ENCODE measurements at regions not wholly inside any gene's neighbourhood (a gene's known extent, or its start where the extent isn't known, plus 50 kb on each side); places are given as distances from the start of the nearest gene placed in this dataset.
A peak's percentile ranks its signal among the peaks of the same experiment; 100 is the strongest.

DNA sequence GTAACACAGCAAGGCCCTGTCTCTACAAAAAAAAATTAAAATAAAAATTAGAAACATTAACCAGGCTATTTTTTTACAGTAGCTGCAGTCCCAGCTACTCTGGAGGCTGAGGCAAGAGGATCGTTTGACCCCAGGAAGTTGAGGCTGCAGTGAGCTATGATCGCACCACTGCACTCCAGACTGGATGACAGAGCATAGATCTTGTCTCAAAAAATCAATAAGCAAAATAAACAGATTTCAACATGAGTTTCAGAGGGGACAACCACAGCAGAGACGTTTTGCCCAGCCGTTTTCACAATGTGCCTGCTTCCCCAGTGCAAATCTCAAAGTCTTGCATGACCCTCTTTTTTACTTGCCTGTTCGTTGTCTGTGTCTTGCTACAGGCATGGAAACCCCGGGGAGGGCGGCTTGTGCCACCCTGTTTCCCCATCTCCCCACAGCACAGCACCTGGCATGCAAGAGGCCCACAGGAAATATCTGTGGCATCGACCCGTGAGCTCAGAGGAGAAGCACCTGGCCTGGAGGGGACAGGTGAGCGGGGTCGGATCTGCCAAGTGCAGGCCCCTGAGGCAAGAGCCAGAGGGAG is 222.0 kb upstream of the ZNF507 start (continued):
- TF ChIP-seq, protein P1, sequence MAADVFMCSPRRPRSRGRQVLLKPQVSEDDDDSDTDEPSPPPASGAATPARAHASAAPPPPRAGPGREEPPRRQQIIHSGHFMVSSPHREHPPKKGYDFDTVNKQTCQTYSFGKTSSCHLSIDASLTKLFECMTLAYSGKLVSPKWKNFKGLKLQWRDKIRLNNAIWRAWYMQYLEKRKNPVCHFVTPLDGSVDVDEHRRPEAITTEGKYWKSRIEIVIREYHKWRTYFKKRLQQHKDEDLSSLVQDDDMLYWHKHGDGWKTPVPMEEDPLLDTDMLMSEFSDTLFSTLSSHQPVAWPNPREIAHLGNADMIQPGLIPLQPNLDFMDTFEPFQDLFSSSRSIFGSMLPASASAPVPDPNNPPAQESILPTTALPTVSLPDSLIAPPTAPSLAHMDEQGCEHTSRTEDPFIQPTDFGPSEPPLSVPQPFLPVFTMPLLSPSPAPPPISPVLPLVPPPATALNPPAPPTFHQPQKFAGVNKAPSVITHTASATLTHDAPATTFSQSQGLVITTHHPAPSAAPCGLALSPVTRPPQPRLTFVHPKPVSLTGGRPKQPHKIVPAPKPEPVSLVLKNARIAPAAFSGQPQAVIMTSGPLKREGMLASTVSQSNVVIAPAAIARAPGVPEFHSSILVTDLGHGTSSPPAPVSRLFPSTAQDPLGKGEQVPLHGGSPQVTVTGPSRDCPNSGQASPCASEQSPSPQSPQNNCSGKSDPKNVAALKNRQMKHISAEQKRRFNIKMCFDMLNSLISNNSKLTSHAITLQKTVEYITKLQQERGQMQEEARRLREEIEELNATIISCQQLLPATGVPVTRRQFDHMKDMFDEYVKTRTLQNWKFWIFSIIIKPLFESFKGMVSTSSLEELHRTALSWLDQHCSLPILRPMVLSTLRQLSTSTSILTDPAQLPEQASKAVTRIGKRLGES (CRISPR knock-in tag; IDR thresholded peaks at IDR 0.05; ENCODE audit: borderline replicate concordance): no peak
- TF ChIP-seq ZMYM3 (CRISPR knock-in tag; IDR thresholded peaks at IDR 0.05): peak; percentile 95
- TF ChIP-seq, protein P2, sequence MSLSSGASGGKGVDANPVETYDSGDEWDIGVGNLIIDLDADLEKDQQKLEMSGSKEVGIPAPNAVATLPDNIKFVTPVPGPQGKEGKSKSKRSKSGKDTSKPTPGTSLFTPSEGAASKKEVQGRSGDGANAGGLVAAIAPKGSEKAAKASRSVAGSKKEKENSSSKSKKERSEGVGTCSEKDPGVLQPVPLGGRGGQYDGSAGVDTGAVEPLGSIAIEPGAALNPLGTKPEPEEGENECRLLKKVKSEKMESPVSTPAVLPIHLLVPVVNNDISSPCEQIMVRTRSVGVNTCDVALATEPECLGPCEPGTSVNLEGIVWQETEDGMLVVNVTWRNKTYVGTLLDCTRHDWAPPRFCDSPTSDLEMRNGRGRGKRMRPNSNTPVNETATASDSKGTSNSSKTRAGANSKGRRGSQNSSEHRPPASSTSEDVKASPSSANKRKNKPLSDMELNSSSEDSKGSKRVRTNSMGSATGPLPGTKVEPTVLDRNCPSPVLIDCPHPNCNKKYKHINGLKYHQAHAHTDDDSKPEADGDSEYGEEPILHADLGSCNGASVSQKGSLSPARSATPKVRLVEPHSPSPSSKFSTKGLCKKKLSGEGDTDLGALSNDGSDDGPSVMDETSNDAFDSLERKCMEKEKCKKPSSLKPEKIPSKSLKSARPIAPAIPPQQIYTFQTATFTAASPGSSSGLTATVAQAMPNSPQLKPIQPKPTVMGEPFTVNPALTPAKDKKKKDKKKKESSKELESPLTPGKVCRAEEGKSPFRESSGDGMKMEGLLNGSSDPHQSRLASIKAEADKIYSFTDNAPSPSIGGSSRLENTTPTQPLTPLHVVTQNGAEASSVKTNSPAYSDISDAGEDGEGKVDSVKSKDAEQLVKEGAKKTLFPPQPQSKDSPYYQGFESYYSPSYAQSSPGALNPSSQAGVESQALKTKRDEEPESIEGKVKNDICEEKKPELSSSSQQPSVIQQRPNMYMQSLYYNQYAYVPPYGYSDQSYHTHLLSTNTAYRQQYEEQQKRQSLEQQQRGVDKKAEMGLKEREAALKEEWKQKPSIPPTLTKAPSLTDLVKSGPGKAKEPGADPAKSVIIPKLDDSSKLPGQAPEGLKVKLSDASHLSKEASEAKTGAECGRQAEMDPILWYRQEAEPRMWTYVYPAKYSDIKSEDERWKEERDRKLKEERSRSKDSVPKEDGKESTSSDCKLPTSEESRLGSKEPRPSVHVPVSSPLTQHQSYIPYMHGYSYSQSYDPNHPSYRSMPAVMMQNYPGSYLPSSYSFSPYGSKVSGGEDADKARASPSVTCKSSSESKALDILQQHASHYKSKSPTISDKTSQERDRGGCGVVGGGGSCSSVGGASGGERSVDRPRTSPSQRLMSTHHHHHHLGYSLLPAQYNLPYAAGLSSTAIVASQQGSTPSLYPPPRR (CRISPR knock-in tag; IDR thresholded peaks at IDR 0.05; ENCODE audit: borderline replicate concordance): no peak
- TF ChIP-seq MZF1 (CRISPR knock-in tag; IDR thresholded peaks at IDR 0.05; ENCODE audit: borderline replicate concordance): no peak
- no peak for TF ChIP-seq ZNF230 (CRISPR knock-in tag; IDR thresholded peaks at IDR 0.05)
- TF ChIP-seq, protein P3, sequence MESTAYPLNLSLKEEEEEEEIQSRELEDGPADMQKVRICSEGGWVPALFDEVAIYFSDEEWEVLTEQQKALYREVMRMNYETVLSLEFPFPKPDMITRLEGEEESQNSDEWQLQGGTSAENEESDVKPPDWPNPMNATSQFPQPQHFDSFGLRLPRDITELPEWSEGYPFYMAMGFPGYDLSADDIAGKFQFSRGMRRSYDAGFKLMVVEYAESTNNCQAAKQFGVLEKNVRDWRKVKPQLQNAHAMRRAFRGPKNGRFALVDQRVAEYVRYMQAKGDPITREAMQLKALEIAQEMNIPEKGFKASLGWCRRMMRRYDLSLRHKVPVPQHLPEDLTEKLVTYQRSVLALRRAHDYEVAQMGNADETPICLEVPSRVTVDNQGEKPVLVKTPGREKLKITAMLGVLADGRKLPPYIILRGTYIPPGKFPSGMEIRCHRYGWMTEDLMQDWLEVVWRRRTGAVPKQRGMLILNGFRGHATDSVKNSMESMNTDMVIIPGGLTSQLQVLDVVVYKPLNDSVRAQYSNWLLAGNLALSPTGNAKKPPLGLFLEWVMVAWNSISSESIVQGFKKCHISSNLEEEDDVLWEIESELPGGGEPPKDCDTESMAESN (CRISPR knock-in tag; conservative IDR thresholded peaks at IDR 0.05): no peak
- no peak for TF ChIP-seq STAT5B (CRISPR knock-in tag; IDR thresholded peaks at IDR 0.05)
- TF ChIP-seq IRX3 (CRISPR knock-in tag; IDR thresholded peaks at IDR 0.05; ENCODE audit: borderline replicate concordance, low read depth): no peak
- TF ChIP-seq TEAD2 (CRISPR knock-in tag; IDR thresholded peaks at IDR 0.05): no peak
- TF ChIP-seq ZNF484 (CRISPR knock-in tag; IDR thresholded peaks at IDR 0.05; ENCODE audit: borderline replicate concordance, low read depth): no peak
- TF ChIP-seq GABPB1 (CRISPR knock-in tag; IDR thresholded peaks at IDR 0.05): peak; percentile 21; the same call in 1 of the 2 replicates
- no peak for TF ChIP-seq ZNF772 (CRISPR knock-in tag; IDR thresholded peaks at IDR 0.05)
- TF ChIP-seq ZNF775 (CRISPR knock-in tag; IDR thresholded peaks at IDR 0.05; ENCODE audit: borderline replicate concordance): no peak
- no peak for TF ChIP-seq TBX3 (IDR thresholded peaks at IDR 0.05; ENCODE audit: borderline replicate concordance)
- TF ChIP-seq ASH2L (IDR thresholded peaks at IDR 0.05; ENCODE audit: insufficient read length, low read depth, low read length): no peak
- no peak for TF ChIP-seq HOXA5 (CRISPR knock-in tag; IDR thresholded peaks at IDR 0.05)
- TF ChIP-seq, protein P4, sequence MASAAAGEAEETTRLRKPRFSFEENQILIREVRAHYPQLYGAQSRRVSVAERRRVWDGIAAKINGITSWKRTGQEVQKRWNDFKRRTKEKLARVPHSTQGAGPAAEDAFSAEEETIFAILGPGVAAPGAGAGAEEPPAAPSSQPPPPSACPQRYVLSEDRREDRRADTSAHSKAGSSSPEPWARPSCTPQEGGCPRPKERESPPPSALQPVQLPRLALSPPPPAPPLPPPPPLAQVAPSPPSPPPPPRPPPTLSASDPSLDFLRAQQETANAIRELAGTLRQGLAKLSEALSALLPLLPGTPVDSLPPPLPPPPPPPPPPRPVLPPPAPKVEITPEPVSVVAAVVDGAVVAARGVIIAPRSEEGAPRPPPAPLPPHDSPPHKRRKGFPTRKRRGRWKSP (CRISPR knock-in tag; IDR thresholded peaks at IDR 0.05): no peak
- TF ChIP-seq SMC3 (IDR thresholded peaks at IDR 0.05; ENCODE audit: low read length): no peak

All from HepG2 (cell line).